GM18507 (cell line): ENCODE measurements at regions not wholly inside any gene's neighbourhood (a gene's known extent, or its start where the extent isn't known, plus 50 kb on each side); places are given as distances from the start of the nearest gene placed in this dataset.

ENCODE experiments used
- DNase-seq: peaks from one replicate; pipeline ENCODE4 v3.0.0; 2011; ENCODE audit warnings: low read depth; ENCODE audit not compliant: insufficient read length; ENCODE audit errors: extremely low spot score
- FAIRE-seq: peaks from 2 replicates; lab custom pipeline; 2011; peaks lifted over from hg19 to GRCh38; lab: Jason Lieb, UNC

- FAIRE-seq (no peak), DNase-seq (no peak)
These were observed 615.5 kb downstream of the FGF9 start for GRCh38 chr13:22286338-22286737.

GRCh38 chr13:22287343-22287920, 616.6 kb downstream of the FGF9 start:
- DNase-seq: no peak
- no peak for FAIRE-seq

- DNase-seq (no peak), FAIRE-seq (no peak)
These were observed 617.6 kb downstream of the FGF9 start for GRCh38 chr13:22288496-22288895.

GRCh38 chr13:22289711-22290110, 618.8 kb downstream of the FGF9 start:
- FAIRE-seq: no peak
- no peak for DNase-seq

- FAIRE-seq (no peak), DNase-seq (no peak)
These were observed 627.7 kb downstream of the FGF9 start for GRCh38 chr13:22298530-22298929.

- no peak for DNase-seq
These were observed 641.0 kb downstream of the FGF9 start for GRCh38 chr13:22311734-22312404.

GRCh38 chr13:22312405-22312803, 641.5 kb downstream of the FGF9 start:
- no peak for DNase-seq
- no peak for FAIRE-seq

More at GRCh38 chr13:22311734-22312404, 641.0 kb downstream of the FGF9 start:
- FAIRE-seq: no peak

GRCh38 chr13:22316494-22317025, 645.7 kb downstream of the FGF9 start:
- FAIRE-seq: no peak
- DNase-seq: no peak

GRCh38 chr13:22320991-22321390, 650.1 kb downstream of the FGF9 start:
- no peak for DNase-seq
- FAIRE-seq: no peak

GRCh38 chr13:22325761-22326160, 654.9 kb downstream of the FGF9 start:
- no peak for FAIRE-seq
- no peak for DNase-seq

GRCh38 chr13:22332416-22332815, 661.5 kb downstream of the FGF9 start:
- DNase-seq (no peak), FAIRE-seq (no peak)

- FAIRE-seq (no peak), DNase-seq (no peak)
These were observed 665.6 kb downstream of the FGF9 start for GRCh38 chr13:22336460-22336859.

- FAIRE-seq: no peak
- no peak for DNase-seq
These were observed 686.3 kb downstream of the FGF9 start for GRCh38 chr13:22357132-22357531.

- no peak for FAIRE-seq
- no peak for DNase-seq
These were observed 698.2 kb downstream of the FGF9 start for GRCh38 chr13:22369090-22369489.

- no peak for DNase-seq
- no peak for FAIRE-seq
These were observed 699.0 kb downstream of the FGF9 start for GRCh38 chr13:22369840-22370239.

- DNase-seq: no peak
- FAIRE-seq: no peak
These were observed 701.4 kb downstream of the FGF9 start for GRCh38 chr13:22372261-22372660.

GRCh38 chr13:22375151-22375550, 704.3 kb downstream of the FGF9 start:
- FAIRE-seq (no peak), DNase-seq (no peak)

- no peak for DNase-seq
- FAIRE-seq: no peak
These were observed 717.0 kb downstream of the FGF9 start for GRCh38 chr13:22387899-22388298.

GRCh38 chr13:22399801-22400420, 729.0 kb downstream of the FGF9 start:
- FAIRE-seq: no peak

GRCh38 chr13:22402682-22403081, 731.8 kb downstream of the FGF9 start:
- no peak for FAIRE-seq

More at GRCh38 chr13:22399801-22400420, 729.0 kb downstream of the FGF9 start:
- no peak for DNase-seq

GRCh38 chr13:22403144-22403543, 732.3 kb downstream of the FGF9 start:
- FAIRE-seq (no peak), DNase-seq (no peak)

More at GRCh38 chr13:22402682-22403081, 731.8 kb downstream of the FGF9 start:
- DNase-seq: no peak
